HG03064 (cell line): ENCODE measurements at regions not wholly inside any gene's neighbourhood (a gene's known extent, or its start where the extent isn't known, plus 50 kb on each side); places are given as distances from the start of the nearest gene placed in this dataset.

Experiments used
- ATAC-seq: cut with Tn5 transposase; IDR thresholded peaks from one replicate; pipeline ENCODE4 v1.9.1; 2021; ENCODE audit warnings: low read depth; ENCODE audit not compliant: unreplicated experiment

DNA sequence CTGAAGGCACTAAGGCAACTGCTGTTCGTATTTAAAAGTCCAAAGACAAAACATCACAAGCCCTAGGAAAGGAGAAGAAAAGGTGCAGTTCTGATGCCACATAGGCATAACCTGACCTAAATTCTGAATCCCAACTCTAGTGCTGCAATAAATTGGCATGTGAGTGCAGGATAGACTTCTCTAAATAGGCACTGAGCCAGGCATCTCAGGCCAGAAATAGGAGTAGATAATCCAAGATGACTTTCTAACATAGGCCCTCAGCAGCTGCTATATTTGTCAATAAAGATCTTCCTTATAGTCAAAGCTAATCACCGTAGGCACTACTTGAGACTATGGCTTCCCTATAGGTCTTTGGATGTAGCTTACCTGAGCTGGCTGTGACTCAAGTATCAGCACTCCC lies 1163.8 kb downstream of the SORCS1 start:
- ATAC-seq: no peak

DNA sequence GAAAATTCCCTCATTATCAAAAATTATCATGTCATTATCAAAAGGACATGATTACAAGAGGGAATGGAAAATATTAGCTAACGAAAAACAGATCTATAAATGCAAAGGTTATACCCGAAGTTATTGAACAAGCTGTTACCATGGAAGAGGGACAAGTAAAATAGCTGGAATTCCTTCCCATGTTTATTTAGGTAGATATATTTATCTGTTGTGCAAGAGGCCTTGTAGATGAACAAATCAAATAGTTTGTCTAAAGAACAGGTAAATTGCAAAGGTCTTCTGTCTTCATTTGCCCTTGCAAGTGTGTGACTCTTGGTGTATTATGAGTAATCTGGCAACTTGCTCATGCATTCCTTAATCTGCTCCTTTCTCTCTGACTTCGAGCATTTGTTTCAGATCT lies 1170.9 kb downstream of the SORCS1 start:
- ATAC-seq: no peak

DNA sequence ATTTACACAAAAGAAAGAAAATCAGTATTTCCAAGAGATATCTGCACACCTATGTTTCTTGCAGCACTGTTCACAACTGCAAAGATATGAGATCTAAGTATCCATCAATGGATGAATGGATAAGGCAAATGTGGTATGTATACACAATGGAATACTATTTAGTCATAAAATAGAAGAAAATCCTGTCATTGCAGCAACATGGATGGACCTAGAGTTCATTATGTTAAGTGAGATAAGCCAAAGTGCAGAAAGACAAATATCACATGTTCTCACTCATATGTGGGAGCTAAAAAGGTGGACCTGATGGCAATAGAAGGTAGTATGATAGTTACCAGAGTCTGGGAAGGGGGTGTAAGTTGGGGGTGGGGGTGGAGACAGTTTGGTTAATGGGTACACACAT lies 1171.6 kb downstream of the SORCS1 start:
- no peak for ATAC-seq

DNA sequence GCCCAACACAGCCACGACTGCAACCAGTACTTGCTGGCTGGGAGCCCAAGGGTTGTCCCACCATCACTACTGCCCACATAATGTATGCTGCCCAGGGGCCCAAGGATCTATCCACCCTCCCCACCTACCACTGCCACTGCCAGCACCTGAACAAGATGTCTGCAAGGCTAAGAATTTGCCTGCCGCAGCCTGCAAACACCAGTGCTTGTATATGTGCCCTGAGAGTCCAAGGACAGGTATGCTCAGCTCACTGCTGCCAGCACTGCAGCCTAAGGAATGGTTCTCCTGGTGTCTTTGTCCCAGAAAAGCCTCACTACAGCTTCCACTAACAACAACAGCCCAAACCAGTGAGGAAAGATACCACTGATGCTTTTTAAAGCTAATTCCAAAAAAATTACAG lies 1174.0 kb downstream of the SORCS1 start:
- ATAC-seq: no peak

DNA sequence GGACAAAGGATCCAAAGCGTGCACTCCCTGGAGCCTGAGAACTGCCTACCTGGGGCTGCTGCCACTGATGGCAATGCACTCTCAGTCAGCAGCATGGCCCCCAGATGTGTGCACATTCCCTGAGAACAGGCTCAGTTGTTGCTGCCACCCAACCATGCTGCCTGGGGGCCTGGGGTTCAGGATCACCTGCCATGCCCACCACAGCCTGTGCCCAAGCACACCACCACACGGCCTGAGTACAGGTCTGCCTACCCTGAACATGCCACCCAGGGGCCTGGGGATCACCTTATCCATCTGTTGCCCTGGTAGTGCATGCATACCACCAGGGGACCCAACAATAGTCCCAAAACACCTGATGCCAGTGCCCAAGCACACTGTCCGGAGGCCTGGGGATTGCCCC lies 1174.5 kb downstream of the SORCS1 start:
- ATAC-seq: no peak

DNA sequence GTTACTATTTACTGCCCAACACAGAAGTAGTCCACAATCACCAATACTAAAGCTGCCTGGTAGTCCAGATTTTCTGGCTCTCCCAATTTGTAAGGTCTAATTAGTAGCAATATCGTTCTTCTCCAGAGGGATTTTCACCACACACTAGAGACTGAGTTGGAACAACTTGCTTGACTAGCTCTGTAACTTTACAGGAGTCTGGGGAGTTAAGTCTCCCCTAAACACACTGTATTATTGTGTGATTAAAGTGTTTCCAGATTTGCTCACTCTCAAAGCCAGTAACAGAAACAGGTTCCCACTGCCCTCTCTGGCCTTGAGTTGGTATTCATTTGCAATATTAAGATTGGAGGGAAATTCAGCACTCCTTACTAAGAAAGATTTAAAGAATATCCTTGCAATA lies 1175.7 kb downstream of the SORCS1 start:
- ATAC-seq: no peak

DNA sequence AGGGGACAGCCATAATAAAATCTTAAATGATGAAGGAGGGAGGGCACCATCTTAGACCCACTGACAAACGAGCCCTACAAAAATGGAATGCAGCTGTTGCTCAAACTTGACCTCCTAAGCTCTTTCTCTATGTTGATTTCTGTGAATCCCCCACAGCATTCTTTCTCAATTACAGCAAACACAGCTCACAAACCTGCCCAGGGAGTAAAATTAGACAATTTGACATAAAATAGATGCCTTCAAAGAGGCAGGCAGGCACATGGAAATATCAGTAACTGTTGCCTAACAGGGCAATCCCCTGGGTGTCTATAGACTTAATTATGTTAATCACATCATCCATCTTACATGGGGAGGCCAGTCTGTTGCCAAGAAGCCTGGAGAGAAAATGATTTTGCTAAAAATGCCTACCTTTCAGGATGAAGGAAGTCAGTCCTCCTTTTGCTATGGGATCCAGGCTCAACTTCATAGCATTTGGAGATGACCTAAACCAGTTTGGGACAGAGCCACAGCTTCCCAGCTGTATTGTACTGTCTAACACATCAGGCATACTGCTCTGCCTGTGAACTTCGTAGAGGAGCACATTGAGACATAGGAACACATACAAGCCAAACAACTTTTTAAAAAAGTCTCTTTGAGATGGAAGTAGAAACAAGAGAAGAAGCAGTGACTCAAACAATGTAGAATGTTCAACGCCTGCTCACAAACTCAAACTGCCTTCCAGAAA lies 1177.4 kb downstream of the SORCS1 start:
- no peak for ATAC-seq

DNA sequence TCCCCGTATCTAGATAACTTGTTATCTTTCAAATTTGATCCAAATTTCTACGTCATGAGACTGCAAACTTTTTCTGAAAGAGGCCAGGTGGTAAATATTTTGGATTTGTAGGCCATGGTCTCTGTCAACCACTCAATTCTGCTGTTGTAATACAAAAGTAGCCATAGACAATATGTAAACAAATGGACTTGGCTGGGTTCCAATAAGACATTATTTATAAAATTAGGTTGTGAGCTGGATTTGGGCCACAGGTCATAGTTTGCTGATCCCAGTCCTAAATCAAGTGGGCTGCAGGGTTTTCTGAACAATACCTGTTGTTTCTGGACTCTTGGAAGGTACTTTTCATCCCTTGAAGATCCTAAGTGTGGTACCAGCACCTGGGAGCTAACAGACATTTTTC lies 1178.0 kb downstream of the SORCS1 start:
- ATAC-seq: no peak

DNA sequence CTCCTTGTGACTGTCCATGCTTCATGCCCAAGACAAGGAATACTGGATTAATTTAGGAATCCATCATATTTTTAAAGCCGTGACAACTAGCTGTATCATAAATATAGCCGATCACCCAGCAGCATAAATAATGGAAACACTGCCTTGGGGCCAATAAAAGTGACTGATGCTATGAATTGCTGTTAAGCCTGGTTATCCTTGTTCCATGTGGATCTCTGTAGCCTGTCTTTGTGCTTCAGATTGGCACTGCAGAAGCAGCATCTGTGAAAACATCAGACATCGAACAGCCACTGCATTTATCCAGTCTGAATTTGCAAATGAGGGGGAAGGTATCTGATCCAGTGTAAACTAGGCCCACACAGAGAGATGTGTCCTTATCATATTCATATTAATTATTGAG lies 1181.8 kb downstream of the SORCS1 start:
- no peak for ATAC-seq

DNA sequence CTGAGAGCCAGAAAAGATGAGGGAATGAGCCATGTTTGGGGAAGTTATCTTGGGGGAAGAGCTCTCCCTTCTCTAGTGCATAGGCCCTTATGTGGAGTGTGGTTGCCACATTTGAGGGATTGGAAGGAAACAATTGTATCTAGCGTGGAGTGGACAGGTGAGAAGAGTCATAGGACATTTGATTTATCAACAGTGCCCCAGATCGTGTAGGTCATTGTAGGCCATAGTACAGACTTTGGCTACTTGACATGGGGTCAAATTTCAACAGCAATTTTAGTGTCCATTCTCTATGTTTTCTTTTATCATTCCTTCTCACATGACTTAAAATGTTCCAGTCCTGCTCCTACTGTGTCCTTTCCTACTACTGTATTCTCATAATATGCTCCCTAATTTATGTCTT lies 1182.8 kb downstream of the SORCS1 start:
- no peak for ATAC-seq

DNA sequence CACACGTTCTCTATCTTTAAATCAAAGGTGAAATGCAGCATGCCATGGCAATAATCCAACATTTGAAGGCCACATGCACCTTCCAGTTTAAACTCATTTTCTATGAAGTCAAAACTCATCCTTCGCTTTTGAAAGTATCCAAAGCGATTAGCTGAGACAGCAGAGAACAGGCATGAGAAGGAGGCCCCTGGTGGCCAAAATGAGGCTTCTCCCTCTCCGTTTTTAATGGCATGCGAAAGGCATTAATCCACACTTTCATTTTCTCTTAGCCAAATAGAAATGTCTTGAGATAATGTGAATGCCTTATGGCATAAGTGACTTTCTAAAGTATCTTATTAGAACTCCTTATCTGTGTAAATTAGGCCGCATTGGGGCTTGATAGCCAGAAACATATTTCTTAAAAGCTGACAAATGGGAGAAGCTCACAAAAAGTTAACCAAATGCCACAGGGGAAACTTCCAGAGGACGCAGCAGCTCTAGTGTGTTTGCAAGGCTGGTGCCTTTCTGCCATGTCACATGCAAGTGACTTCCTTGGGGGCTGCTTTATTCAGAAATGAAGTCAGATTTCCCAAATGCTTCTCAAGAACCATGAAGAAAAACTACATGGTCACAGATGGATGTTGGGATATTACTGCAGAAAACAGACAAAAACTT lies 1189.6 kb downstream of the SORCS1 start:
- no peak for ATAC-seq

DNA sequence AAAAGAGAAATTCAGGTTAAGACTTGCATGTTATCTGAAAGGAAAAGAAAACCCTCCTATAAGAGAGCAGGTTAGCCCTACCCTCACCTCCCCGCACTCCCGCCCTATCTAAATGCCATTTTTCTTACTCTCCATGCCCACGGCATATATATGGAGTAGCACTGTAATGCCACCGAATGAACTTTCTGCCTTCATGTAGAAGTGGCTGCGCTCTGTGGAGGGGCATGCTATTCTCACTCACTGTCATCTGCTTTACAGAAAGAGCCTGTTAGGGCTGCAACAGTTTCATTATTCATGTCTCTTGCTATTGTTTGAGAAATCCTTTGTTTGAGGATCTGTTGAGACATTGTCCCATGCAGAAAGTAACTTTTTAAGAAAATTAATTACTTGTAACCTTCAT lies 1190.6 kb downstream of the SORCS1 start:
- no peak for ATAC-seq

DNA sequence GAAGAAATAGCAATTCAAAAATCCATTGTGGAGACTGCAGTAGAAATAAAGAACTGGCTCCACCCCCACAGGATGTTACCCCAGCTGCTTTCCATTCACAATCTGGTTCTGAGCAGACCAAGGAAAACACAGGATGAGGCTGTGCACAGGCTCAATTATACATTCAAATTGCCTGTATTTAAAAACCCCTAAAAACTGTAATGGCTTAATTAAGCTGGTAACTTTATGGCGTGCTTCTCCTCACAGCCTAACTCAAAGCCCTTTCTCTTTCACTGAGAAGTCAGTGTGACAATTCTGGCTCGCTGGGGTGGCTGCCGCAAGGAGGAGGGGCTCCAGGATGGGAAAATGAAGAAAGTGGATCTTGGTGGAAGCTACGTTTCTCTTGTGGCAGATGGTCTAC lies 1191.1 kb downstream of the SORCS1 start:
- ATAC-seq: no peak

DNA sequence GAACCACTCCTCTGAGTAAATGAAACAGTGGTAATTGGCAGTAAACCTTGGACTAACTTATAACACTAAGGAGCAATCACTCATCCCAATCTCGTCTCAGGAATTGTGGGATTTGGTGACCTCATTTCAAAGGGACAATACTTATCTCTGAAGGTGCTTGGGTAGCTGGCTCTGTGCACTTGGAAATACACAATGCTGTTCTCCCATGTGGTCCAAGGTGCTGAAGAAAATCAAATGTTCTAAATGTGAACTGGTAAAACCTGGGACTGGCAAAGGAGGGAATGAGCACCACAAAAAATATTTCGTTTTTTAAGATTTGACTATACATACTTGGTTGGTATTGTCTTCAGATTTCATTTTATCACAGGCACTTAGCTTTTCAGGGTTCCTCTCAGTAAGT lies 1193.0 kb downstream of the SORCS1 start:
- no peak for ATAC-seq

DNA sequence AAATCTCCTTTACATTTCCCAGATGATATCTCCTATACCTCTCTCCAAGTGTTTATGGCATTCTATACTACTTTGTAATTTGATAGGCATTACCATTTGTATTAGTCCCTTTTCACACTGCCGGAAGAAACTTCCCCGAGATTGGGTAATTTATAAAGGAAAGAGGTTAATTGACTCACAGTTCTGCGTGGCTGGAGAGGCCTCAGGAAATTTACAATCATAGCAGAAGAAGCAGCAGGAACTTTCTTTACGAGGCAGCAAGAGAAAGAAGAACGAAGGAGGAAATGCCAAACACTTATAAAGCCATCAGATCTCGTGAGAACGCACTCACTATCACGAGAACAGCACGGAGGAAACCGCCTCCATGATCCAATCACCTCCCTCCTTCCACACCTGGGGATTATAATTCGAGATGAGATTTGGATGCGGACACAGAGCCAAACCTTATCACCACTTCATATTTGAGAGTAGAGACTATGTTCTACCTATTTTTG lies 1194.6 kb downstream of the SORCS1 start:
- ATAC-seq: no peak

DNA sequence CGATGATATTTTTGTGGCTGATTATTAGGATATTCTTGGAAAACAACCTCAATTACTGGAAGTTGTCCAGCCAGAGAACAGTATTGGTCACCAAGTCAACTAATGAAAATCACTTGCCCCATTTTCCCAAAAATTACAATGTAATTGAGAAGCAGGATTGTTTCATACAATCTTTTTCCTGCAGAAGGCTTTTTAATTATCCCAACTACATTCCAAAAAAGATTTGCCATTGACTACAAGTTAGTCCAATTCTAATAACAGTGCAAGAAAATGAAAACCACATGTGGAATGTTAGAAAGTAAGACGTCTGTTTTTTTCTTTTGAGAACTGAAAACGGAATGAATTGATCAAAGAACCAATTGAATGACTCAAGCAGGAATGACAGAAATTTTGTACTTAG lies 1195.8 kb downstream of the SORCS1 start:
- no peak for ATAC-seq

DNA sequence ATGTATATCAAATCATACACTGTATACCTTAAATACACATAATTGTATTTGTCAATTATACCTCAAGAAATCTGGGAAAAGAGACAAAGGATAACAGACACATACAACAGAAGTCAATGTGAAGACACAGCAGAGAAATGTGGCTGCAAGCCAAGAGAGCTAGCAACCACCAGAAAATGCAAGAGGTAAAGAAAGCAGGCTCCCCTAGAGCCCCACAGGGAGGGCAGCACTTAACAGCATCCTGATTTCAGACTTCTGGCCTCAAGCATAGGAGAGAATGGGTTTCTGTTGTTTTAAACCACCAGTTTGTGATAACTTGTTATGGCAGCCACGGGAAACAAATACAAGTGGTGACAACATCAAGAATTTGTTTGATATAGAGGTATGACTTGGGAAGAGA lies 1197.2 kb downstream of the SORCS1 start:
- ATAC-seq: no peak

DNA sequence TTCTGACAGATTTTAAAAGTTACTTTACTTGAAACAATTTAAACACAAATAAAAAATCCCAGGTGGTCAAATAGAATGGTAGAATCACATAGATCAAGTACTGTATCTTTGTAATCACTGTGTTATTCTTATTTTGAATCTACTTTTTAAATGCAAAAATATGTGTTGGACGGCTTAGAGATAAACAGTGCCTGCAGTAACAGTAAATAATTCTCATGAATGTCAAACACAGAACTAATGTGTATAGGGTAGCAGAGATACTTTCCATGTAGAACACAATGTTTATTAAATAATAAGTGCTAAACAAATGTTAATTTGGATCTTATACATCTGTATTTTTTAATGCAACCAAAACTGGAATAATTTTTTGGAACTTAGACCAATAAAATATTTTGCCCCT lies 1199.4 kb downstream of the SORCS1 start:
- no peak for ATAC-seq

DNA sequence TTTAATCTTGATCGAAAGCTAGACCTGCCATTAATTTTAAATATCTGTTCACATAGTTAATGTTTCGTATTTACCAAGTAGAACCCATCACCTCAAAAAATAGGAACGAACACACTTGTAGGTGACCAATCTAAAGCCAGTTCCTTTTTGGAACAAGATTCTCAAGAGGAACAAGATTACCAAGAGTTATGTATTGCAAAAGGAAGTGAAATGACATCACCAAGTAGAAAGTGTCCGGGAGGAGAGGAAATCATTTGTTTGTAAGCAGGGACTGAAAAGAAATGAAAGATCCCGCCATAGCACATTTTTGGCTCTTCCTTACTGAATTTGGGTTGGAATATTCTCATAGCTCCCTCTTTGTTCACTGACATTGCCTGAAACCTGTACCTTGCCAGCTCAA lies 1200.5 kb downstream of the SORCS1 start:
- ATAC-seq: no peak

DNA sequence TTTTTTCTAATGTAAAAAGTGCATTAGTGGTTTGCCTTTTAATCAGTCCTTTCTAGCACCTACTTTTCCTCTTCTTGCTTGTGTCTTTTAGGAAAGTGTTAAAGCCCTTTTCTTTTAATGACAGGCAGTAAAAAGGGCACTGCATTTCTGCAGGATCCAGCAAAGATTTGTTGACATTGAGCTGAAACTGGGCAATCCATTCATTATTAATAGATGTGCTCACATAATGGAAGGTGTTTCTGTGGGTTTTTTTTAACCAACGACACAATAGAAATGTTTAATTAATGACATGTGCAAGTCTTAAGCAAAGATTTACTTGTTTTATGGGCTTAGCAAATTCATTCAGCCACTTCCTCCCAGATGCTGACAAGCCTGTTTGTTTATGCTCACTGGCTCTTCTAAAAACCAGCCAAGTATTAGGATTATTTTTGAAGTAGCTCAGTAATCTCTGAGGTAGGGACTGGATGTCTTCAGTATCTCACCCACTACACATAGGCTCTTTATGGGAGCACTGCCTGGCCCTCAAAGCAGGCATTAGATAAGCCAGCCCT lies 1201.1 kb downstream of the SORCS1 start:
- no peak for ATAC-seq

DNA sequence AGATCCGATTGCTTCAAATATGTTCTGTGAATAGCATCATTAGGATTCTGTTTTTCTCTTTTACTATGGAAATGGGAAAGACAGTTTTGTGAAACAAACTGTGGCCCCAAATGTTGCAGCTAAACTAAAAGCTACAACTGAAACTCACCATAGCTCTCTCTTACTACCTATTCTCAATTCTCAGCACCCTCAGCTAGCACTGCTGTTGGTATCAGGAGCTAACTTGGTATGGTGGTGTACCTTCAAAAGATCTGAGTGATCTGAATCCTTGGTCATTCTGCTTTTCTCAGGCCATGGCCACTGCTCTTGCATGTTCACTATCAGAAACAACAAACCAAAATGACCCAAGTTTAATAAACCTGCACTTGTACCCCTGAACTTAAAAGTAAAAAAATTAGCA lies 1208.0 kb downstream of the SORCS1 start:
- no peak for ATAC-seq

DNA sequence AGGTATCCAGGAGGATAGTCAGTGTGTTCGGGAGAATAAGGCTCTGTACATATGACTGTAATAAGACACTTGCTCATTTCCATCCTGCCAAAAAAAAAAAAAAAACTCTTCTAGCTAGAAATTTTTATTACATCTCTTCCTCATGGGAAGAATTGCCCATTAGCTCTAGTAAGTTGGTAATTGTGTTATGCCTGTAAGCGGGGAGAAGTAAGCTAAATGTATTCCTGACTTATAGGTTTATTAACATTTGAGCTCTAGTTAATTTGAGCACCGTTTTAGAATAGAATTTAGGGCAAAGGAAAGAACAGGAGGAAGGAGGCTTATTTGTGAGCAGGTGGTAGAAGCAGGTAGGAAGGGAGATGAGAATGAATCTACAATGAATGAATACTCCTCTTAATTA lies 1210.6 kb downstream of the SORCS1 start:
- no peak for ATAC-seq
